ENCODE measurements at regions not wholly inside any gene's neighbourhood (a gene's known extent, or its start where the extent isn't known, plus 50 kb on each side); places are given as distances from the start of the nearest gene placed in this dataset.
"Not testable (repeated sequence)": the region's sequence is repeated elsewhere in the genome, so short reads cannot be mapped to it uniquely, and the experiment has no call there.

DNA sequence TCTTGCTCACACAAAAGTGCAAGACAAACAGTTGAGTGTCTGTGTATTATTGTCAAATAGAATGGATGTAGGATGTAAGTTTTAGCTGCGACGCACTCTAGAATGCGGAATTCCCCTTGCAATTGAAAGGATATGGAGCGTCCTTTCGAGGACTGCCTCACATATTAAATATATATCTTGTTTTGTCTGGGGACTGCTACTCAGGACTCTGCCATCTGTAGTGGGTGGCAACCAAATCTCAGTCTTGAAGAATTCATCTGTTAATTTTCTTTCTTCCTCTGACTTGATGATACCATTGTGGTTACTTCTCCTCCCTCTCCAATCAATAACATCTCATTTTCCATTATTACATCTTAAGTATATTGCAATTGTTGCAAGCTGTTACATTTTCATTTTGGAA, 121.6 kb downstream of the SOX4 start:
- no peak overlapping the region for H3K27ac Mint-ChIP-seq
- no peaks in the 10 kb centered on the region for H3K4me1 Mint-ChIP-seq (ENCODE audit: low read depth)
- no peak overlapping the region for H3K4me3 Mint-ChIP-seq
- peaks cover 0 to 2% of the 10 kb centered on the region in 2 donors for H3K9me3 Mint-ChIP-seq
- DNase-seq, result no peak
- H3K27me3 Mint-ChIP-seq (ENCODE audit: low read depth), result no peaks in the 10 kb centered on the region
- ATAC-seq (replicated peaks in 1 of 2), result no peak
- no peaks in the 10 kb centered on the region for H3K36me3 Mint-ChIP-seq (ENCODE audit: insufficient read depth in 2 of 2)

DNA sequence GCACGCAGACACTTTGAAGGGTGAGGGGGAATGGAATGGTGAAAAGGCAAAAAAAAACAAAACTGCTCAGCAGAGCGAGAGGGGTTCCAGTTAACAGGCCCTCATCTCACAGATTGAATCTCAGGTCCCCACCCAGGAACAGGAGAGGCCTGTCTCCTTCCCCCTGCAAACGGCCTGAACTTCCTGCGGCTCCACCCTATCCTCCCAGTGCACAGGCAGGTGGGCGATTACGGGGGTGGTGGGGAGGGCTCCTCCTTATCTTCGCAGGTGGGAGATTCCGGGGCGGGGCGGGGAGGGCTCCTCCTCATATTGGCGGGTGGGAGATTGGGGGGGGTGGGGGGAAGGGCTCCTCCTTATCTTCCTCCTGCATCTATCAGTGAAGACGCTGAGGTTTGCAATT, 129.0 kb downstream of the SOX4 start:
- ATAC-seq (replicated peaks in 1 of 2) (no peak), DNase-seq (no peak)
- Mint-ChIP-seq H3K4me1 (ENCODE audit: low read depth) (no peaks in the 10 kb centered on the region), H3K9me3 (peaks cover 0 to 2% of the 10 kb centered on the region in 2 donors), H3K36me3 (ENCODE audit: insufficient read depth in 2 of 2) (no peaks in the 10 kb centered on the region), H3K27me3 (ENCODE audit: low read depth) (no peaks in the 10 kb centered on the region), H3K4me3 (no peak overlapping the region), H3K27ac (no peak overlapping the region)

DNA sequence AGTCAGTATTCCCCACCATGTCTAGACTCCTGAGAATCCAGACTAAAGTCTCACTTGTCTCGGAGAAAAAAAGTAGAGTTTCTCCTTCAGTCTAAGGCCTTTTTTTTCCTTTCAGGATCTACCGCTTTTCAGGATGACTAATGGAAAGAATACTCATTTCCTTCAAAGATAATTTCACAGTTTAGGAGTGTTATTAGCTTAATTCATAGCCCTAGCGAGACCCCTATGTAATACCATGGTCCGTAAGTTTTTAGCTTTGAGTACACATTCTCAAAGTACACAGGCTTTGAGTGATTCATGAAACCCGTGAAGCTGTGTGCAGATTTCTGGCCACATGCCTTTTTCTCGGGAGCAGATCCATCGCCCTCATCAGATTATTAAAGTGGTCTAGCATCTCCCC, 133.1 kb downstream of the SOX4 start:
- Mint-ChIP-seq H3K36me3 (ENCODE audit: insufficient read depth in 2 of 2) (no peaks in the 10 kb centered on the region), H3K27me3 (ENCODE audit: low read depth) (no peaks in the 10 kb centered on the region), H3K4me1 (ENCODE audit: low read depth) (no peaks in the 10 kb centered on the region), H3K27ac (no peak overlapping the region), H3K4me3 (no peak overlapping the region), H3K9me3 (no peaks in the 10 kb centered on the region)
- ATAC-seq (replicated peaks in 1 of 2) (no peak), DNase-seq (no peak)

DNA sequence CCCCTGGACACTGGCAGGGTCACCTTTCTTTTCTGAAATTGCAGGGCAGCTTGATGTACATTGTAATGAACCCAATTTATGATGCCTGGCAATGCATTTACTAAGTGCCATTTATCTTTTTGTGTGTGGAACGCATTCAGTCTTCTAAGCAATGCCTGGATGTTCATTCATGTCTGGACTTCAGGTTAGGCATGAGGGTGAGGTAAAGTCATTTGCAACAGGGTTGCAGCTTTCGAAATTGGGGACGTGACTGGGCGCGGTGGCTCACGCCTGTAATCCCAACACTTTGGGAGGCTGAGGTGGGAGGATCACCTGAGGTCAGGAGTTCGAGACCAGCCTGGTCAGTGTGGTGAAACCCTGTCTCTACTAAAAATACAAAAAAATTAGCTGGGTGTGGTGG, 134.6 kb downstream of the SOX4 start:
- Mint-ChIP-seq H3K27ac (no peak overlapping the region), H3K36me3 (ENCODE audit: insufficient read depth in 2 of 2) (no peaks in the 10 kb centered on the region), H3K4me1 (ENCODE audit: low read depth) (no peaks in the 10 kb centered on the region), H3K27me3 (ENCODE audit: low read depth) (no peaks in the 10 kb centered on the region), H3K4me3 (no peak overlapping the region), H3K9me3 (no peaks in the 10 kb centered on the region)
- DNase-seq, result no peak
- no peak for ATAC-seq (replicated peaks in 1 of 2)

DNA sequence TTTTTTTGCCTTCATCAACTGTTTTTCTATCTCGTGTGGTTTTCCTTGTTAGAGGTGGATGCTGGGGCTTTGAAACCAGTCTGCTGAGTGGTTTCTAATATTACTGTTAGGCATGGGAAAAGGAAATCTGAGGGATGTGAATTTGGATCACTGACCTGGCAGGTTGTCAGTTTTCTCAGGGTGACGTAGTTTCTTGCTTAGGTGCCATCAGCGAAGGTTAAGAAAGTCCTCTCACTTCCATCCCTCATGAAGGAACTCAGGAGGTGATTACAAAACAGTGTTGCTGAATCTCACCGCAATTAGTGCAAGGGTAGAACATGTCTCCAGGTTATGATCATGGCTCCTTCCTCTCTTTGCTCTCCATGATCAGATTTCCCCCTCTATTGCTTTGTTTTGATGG, 135.9 kb downstream of the SOX4 start:
- H3K27me3 Mint-ChIP-seq (ENCODE audit: low read depth), result no peaks in the 10 kb centered on the region
- H3K36me3 Mint-ChIP-seq (ENCODE audit: insufficient read depth in 2 of 2), result no peaks in the 10 kb centered on the region
- no peak overlapping the region for H3K4me3 Mint-ChIP-seq
- DNase-seq, result no peak
- H3K27ac Mint-ChIP-seq, result no peak overlapping the region
- no peaks in the 10 kb centered on the region for H3K9me3 Mint-ChIP-seq
- ATAC-seq (replicated peaks in 1 of 2), result no peak
- no peaks in the 10 kb centered on the region for H3K4me1 Mint-ChIP-seq (ENCODE audit: low read depth)

DNA sequence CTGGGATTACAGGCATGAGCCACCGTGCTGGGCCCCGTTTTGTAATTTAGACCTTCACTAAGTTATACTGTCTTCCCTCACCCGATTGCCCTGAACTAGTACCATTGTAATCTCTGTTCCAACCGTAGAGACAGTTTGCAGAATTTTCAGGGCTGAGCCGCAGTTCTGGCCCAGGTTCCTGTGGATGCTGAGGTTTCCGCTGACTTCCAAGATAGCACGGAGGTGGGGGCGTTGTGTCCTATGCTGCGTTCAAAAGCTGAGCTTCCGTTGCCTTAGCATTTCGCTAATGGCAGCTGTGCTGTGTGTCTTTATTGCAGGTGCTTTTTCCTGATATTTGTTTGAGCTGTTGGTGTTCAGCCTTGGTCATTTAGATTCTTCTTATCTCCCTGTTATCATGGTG, 137.0 kb downstream of the SOX4 start:
- Mint-ChIP-seq H3K27ac (no peak overlapping the region), H3K4me1 (ENCODE audit: low read depth) (no peaks in the 10 kb centered on the region), H3K4me3 (no peak overlapping the region), H3K36me3 (ENCODE audit: insufficient read depth in 2 of 2) (no peaks in the 10 kb centered on the region), H3K9me3 (no peaks in the 10 kb centered on the region), H3K27me3 (ENCODE audit: low read depth) (no peaks in the 10 kb centered on the region)
- ATAC-seq (replicated peaks in 1 of 2), result no peak
- no peak for DNase-seq

DNA sequence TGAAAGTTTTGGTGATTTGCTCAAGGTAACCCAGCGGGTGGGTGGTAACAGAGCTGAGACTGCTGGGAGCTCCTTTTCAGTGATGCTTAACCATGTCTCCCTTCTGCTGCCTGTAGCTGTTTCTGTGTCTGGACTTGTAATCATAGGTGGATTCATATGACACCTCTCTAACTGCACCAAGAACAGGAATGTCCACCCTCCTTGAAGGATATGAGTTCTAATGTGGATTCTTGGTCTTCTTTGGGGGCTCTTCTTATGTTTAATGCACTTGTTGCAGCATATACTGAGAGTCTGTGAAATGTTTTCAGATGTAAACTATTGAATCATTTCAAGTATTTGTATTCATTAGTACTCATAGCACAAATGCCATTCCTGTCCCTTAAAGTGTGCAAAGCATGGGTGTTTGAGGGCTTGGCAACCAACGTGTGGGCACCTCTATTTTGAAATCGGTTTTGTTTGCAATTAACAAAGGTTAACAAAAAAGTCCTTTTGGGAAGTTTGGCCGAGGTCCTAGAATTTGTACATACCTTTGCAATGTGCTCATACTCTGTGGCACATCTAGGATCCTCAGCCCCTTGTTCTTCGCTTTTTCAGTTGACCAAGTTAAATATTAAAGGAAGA, 138.0 kb downstream of the SOX4 start:
- Mint-ChIP-seq H3K36me3 (ENCODE audit: insufficient read depth in 2 of 2) (no peaks in the 10 kb centered on the region), H3K27me3 (ENCODE audit: low read depth) (no peaks in the 10 kb centered on the region), H3K4me1 (ENCODE audit: low read depth) (peaks cover 5% of the 10 kb centered on the region), H3K27ac (no peak overlapping the region), H3K9me3 (no peaks in the 10 kb centered on the region), H3K4me3 (no peak overlapping the region)
- DNase-seq (no peak), ATAC-seq (replicated peaks in 1 of 2) (no peak)

DNA sequence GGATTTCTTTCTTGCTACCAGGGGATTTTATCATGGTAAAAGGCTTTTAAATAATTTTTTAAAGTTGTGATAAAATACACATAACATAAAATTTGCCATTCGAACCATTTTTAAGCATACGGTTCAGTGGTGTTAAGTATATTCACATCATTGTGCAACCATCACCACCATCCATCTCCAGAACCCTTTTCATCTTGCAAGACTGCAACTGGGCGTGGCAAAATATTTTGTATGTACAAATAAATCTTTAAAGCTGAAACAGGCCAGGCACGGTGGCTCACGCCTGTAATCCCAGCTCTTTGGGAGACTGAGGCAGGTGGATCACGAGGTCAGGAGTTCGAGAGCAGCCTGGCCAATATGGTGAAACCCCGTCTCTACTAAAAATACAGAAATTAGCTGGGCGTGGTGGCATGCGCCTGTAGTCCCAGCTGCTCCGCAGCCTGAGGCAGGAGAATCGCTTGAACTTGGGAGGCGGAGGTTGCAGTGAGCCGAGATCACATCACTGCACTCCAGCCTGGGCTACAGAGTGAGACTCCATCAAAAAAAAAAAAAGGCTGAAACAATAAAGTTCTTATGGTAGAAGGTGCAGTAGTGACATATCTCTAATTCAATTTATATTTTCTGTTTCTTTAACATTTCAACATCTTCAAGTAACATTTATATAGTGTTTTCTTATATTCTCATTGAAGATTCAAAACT, 138.6 kb downstream of the SOX4 start:
- not testable (repeated sequence) for H3K27me3 Mint-ChIP-seq (ENCODE audit: low read depth); ATAC-seq (replicated peaks in 1 of 2); DNase-seq; H3K4me3 Mint-ChIP-seq; H3K27ac Mint-ChIP-seq; H3K9me3 Mint-ChIP-seq; H3K36me3 Mint-ChIP-seq (ENCODE audit: insufficient read depth in 2 of 2)
- H3K4me1 Mint-ChIP-seq (ENCODE audit: low read depth), result peaks cover 12% of the 10 kb centered on the region

DNA sequence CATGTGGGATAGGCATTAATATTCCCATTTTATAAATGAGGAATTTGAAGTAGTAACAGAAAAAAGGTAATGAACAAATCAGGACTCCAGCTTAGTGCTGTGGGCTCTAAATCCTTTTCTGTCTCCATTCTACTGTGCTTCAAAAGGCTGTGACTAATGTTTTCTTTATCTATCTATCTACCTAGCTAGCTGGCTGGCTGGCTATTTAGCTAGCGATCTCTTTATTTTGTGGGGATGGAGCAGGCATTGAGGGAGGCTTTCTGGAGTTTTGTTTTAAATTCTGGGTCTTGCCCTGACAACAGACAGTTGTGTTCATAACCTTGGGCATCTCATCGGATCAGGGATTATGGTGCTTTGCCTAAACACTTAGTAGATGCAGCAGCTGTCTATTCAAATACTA, 139.2 kb downstream of the SOX4 start:
- no peaks in the 10 kb centered on the region for H3K9me3 Mint-ChIP-seq
- DNase-seq (no peak), ATAC-seq (replicated peaks in 1 of 2) (no peak)
- H3K4me1 Mint-ChIP-seq (ENCODE audit: low read depth), result peaks cover 17% of the 10 kb centered on the region
- peaks cover 7% of the 10 kb centered on the region for H3K27me3 Mint-ChIP-seq (ENCODE audit: low read depth)
- no peak overlapping the region for H3K27ac Mint-ChIP-seq
- no peaks in the 10 kb centered on the region for H3K36me3 Mint-ChIP-seq (ENCODE audit: insufficient read depth in 2 of 2)
- H3K4me3 Mint-ChIP-seq, result no peak overlapping the region

DNA sequence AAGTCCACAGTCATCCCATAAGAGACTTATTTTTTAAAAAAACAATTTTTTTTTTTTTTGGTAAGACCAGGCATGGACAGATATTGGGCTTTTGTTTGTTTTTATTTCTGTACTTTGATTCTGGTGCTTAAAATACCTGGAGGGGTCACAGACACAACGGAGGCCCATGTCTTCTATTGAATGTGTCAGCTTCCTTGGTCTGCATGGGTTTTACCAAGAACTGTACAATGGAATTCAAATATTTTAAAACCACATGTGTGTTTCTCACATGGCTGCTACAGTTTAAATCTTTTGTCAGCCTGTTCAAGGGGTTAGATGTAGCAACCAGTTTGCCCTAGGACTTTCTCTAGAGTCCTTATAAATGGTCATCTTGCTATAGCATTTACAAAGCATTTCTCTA, 139.8 kb downstream of the SOX4 start:
- Mint-ChIP-seq H3K9me3 (no peaks in the 10 kb centered on the region), H3K27ac (no peak overlapping the region), H3K4me3 (no peak overlapping the region), H3K27me3 (ENCODE audit: low read depth) (peaks cover 13% of the 10 kb centered on the region), H3K4me1 (ENCODE audit: low read depth) (peaks cover 19% of the 10 kb centered on the region), H3K36me3 (ENCODE audit: insufficient read depth in 2 of 2) (no peaks in the 10 kb centered on the region)
- DNase-seq, result no peak
- no peak for ATAC-seq (replicated peaks in 1 of 2)

DNA sequence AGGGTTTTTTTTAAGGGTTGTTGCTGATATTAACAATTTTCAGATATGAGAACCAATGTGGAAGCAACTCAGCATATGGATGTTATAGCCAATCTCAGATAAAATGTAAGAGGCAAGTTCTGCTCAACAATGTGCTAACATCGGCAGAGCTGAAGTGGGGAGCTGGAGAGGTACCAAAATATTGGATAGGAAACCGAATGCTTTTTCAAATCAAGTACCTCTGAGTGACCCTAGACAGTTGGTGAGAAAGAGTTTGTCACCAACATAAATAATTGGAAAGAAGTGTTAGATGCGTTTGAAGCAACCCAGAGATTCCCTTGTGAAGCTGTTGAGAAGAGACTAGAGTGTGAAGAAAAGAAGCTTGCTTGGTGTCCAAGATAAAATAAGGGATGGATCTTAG, 140.7 kb downstream of the SOX4 start:
- no peak for ATAC-seq (replicated peaks in 1 of 2)
- Mint-ChIP-seq H3K4me3 (no peak overlapping the region), H3K4me1 (ENCODE audit: low read depth) (peaks cover 19% of the 10 kb centered on the region), H3K27me3 (ENCODE audit: low read depth) (peaks cover 15% of the 10 kb centered on the region), H3K27ac (no peak overlapping the region), H3K36me3 (ENCODE audit: insufficient read depth in 2 of 2) (no peaks in the 10 kb centered on the region), H3K9me3 (no peaks in the 10 kb centered on the region)
- DNase-seq, result no peak

DNA sequence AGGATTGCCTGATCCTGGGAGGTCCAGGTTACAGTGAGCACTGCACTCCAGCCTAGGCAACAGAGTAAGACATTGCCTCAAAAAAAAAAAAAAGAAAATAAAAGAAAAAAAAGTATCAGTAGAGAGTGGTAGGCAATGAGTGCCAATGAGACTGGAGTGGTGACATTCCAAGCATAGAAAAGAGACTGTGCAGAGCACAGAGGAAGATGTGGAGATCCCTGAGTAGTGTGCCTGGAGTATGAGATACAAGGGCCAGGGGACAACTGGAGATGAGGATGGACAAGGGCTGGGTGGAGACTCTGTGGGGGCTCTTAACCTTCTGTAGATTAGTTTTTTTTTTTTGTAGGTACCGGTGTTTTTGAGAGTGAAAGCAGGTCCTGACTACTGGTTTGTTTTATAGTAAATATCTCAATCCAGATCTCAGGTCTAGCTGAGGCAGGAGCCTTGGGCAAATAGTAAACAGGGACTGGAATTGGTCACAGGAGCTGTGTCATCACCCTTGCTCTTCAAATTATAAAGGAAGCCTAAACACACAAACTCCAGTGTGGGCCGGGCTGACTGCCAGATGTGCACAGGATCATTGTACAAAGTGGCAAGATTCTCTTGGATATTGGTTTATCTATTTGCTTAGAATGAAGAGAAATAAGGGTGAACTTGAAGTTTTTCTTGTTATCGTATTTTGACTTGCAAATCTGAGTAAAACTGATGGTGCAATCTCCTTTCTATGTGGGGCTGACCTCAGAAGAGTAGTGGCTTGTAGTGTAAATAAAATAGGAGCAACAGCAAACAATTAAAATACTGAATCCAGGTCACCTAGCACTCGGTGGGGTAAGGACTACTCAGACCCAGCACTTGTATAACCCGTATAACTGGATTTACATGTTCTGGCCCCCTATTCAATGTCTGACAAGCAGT, 144.9 kb downstream of the SOX4 start:
- Mint-ChIP-seq H3K9me3 (no peaks in the 10 kb centered on the region), H3K4me3 (no peak overlapping the region), H3K36me3 (ENCODE audit: insufficient read depth in 2 of 2) (no peaks in the 10 kb centered on the region), H3K27ac (no peak overlapping the region), H3K27me3 (ENCODE audit: low read depth) (peaks cover 23% of the 10 kb centered on the region), H3K4me1 (ENCODE audit: low read depth) (peaks cover 19% of the 10 kb centered on the region)
- DNase-seq (no peak), ATAC-seq (replicated peaks in 1 of 2) (no peak)

DNA sequence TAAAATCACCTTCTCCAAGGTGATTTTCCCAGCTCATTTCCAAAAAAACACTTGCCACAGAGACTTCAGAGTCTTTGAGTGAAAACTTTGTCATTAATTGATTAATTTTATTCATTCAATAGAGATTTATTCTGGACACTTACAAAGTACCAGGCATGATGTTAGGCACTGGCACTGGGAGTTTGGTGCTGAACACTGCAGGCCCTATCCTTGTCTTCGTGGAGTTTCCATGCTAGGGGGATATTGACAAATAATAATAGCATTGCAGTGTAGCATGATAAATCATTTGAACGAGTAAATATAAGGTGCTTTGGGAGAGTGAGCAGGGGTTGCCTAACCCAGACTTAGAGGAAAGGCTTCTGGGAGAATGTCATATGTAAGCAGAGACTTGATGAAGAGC, 145.7 kb downstream of the SOX4 start:
- Mint-ChIP-seq H3K9me3 (no peaks in the 10 kb centered on the region), H3K27ac (no peak overlapping the region), H3K4me3 (no peak overlapping the region), H3K27me3 (ENCODE audit: low read depth) (peaks cover 23% of the 10 kb centered on the region), H3K36me3 (ENCODE audit: insufficient read depth in 2 of 2) (no peaks in the 10 kb centered on the region), H3K4me1 (ENCODE audit: low read depth) (peaks cover 19% of the 10 kb centered on the region)
- DNase-seq (no peak), ATAC-seq (replicated peaks in 1 of 2) (no peak)
